K562 (cell line): ENCODE measurements at regions not wholly inside any gene's neighbourhood (a gene's known extent, or its start where the extent isn't known, plus 50 kb on each side); places are given as distances from the start of the nearest gene placed in this dataset.

Source experiments
- BCOR ChIP-seq: fragments of 450-650 bp; IDR thresholded peaks from 2 replicates; pipeline ENCODE4 v1.6.1; 2016
- CXXC5 ChIP-seq: fragments of 250-450 bp; sonication (Bioruptor Pico); IDR thresholded peaks from 2 replicates; pipeline ENCODE4 v1.8.0; 2022; ENCODE audit warnings: inconsistent platforms, mild to moderate bottlenecking, moderate library complexity
- ERF ChIP-seq: fragments of 450-650 bp; formaldehyde crosslinking; IDR thresholded peaks from 2 replicates; pipeline ENCODE4 v1.4.0; 2020; ENCODE audit warnings: mild to moderate bottlenecking, mixed read lengths
- ETV5 ChIP-seq: sonication (generic); formaldehyde crosslinking; IDR thresholded peaks from 2 replicates; pipeline ENCODE4 v1.4.0; 2020; ENCODE audit warnings: low read depth, mild to moderate bottlenecking, missing genetic modification reagents
- GABPB1 ChIP-seq: sonication (generic); formaldehyde crosslinking; IDR thresholded peaks from 2 replicates; pipeline ENCODE4 v1.8.0; 2022; ENCODE audit warnings: mild to moderate bottlenecking, missing genetic modification reagents
- HDAC6 ChIP-seq: IDR thresholded peaks from 2 replicates; pipeline ENCODE4 v1.6.1; 2012; ENCODE audit warnings: low read depth, mild to moderate bottlenecking, control low read depth, inconsistent platforms, low read length, moderate library complexity
- SETDB1 ChIP-seq: IDR thresholded peaks from one replicate; pipeline ENCODE4 v1.6.1; 2012; ENCODE audit warnings: low read length, control low read depth, inconsistent platforms
- SMAD3 ChIP-seq: fragments of 450-650 bp; formaldehyde crosslinking; conservative IDR thresholded peaks from 2 replicates; pipeline ENCODE4 v1.4.0; 2020; ENCODE audit warnings: mild to moderate bottlenecking
- SMAD4 ChIP-seq: fragments of 250-450 bp; sonication (Bioruptor Pico); conservative IDR thresholded peaks from 2 replicates; pipeline ENCODE4 v1.8.0; 2021; ENCODE audit warnings: inconsistent platforms, mild to moderate bottlenecking, moderate library complexity
- TCF7 ChIP-seq: sonication (generic); IDR thresholded peaks from 2 replicates; pipeline ENCODE4 v1.6.1; 2016; ENCODE audit warnings: antibody characterized with exemption, borderline replicate concordance
- USF1 ChIP-seq: sonication (generic); formaldehyde crosslinking; IDR thresholded peaks from 2 replicates; pipeline ENCODE4 v1.9.0; 2022; ENCODE audit warnings: mild to moderate bottlenecking, missing genetic modification reagents
- ZNF124 ChIP-seq: sonication (generic); formaldehyde crosslinking; IDR thresholded peaks from 2 replicates; pipeline ENCODE4 v1.8.1; 2022; ENCODE audit warnings: missing genetic modification reagents
- ZNF143 ChIP-seq: sonication (generic); formaldehyde crosslinking; IDR thresholded peaks from 2 replicates; pipeline ENCODE4 v1.9.0; 2022; ENCODE audit warnings: mild to moderate bottlenecking, missing genetic modification reagents
- ZNF282 ChIP-seq: sonication (generic); formaldehyde crosslinking; IDR thresholded peaks from 2 replicates; pipeline ENCODE4 v1.8.1; 2023; ENCODE audit warnings: missing genetic modification reagents
- ZNF77 ChIP-seq: fragments of 250-450 bp; sonication (Bioruptor Pico); IDR thresholded peaks from 2 replicates; pipeline ENCODE4 v1.5.0; 2020
- TF ChIP-seq, protein P1 (sequence below): sonication (generic); formaldehyde crosslinking; IDR thresholded peaks from 2 replicates; pipeline ENCODE4 v1.8.0; 2022; ENCODE audit warnings: missing genetic modification reagents, mild to moderate bottlenecking, moderate library complexity, borderline replicate concordance
- TF ChIP-seq, protein P2 (sequence below): fragments of 450-650 bp; formaldehyde crosslinking; IDR thresholded peaks from 2 replicates; pipeline ENCODE4 v1.4.0; 2022; ENCODE audit warnings: missing genetic modification characterization
- TF ChIP-seq, protein P3 (sequence below): fragments of 450-650 bp; IDR thresholded peaks from 2 replicates; pipeline ENCODE4 v1.7.0; 2016; ENCODE audit warnings: borderline replicate concordance

DNA sequence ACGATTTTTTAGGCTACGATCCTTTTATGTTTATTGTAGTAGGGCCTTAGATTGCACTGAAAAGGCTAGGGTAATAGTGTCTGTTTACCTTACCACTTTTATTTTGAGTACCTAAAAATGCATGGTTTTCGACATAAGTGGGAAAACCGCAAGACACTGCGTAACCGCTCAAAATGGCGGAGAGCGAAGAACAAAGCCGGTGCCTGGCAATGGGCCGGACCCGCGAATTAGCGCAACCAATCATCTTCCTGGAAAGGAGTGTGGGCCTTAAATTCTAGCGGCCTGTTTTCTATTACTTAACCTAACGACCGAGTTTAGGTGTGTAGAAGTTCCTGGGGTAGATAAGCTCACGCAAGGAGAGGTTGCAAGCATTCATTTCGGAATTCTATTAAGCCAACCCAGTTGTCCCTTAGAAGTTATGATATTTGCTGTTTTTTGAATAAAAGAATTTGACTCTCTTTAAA, 118.0 kb downstream of the HFE start (continued):
- TF ChIP-seq, protein P1, sequence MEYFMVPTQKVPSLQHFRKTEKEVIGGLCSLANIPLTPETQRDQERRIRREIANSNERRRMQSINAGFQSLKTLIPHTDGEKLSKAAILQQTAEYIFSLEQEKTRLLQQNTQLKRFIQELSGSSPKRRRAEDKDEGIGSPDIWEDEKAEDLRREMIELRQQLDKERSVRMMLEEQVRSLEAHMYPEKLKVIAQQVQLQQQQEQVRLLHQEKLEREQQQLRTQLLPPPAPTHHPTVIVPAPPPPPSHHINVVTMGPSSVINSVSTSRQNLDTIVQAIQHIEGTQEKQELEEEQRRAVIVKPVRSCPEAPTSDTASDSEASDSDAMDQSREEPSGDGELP (CRISPR knock-in tag), result 0 out of 2 replicates have a peak, but pooled peaks have one; percentile 11
- TF ChIP-seq ERF (CRISPR knock-in tag) (peak; percentile 96), SMAD3 (CRISPR knock-in tag) (peak; percentile 92), SETDB1 (no peak), ETV5 (no peak), ZNF282 (CRISPR knock-in tag) (no peak), BCOR (no peak), USF1 (CRISPR knock-in tag) (no peak), ZNF77 (CRISPR knock-in tag) (no peak; the same call in 1 of the 2 replicates), CXXC5 (CRISPR knock-in tag) (peak; percentile 24; the same call in 1 of the 2 replicates), SMAD4 (no peak), GABPB1 (peak; percentile 11; the same call in 1 of the 2 replicates), TCF7 (no peak), ZNF143 (CRISPR knock-in tag) (no peak), ZNF124 (CRISPR knock-in tag) (no peak), HDAC6 (no peak)
- TF ChIP-seq, protein P2, sequence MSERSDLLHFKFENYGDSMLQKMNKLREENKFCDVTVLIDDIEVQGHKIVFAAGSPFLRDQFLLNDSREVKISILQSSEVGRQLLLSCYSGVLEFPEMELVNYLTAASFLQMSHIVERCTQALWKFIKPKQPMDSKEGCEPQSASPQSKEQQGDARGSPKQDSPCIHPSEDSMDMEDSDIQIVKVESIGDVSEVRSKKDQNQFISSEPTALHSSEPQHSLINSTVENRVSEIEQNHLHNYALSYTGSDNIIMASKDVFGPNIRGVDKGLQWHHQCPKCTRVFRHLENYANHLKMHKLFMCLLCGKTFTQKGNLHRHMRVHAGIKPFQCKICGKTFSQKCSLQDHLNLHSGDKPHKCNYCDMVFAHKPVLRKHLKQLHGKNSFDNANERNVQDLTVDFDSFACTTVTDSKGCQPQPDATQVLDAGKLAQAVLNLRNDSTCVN, result peak; percentile 95
- TF ChIP-seq, protein P3, sequence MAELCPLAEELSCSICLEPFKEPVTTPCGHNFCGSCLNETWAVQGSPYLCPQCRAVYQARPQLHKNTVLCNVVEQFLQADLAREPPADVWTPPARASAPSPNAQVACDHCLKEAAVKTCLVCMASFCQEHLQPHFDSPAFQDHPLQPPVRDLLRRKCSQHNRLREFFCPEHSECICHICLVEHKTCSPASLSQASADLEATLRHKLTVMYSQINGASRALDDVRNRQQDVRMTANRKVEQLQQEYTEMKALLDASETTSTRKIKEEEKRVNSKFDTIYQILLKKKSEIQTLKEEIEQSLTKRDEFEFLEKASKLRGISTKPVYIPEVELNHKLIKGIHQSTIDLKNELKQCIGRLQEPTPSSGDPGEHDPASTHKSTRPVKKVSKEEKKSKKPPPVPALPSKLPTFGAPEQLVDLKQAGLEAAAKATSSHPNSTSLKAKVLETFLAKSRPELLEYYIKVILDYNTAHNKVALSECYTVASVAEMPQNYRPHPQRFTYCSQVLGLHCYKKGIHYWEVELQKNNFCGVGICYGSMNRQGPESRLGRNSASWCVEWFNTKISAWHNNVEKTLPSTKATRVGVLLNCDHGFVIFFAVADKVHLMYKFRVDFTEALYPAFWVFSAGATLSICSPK, result no peak
